Stomach (tissue), 8 donors: ENCODE measurements at regions not wholly inside any gene's neighbourhood (a gene's known extent, or its start where the extent isn't known, plus 50 kb on each side); places are given as distances from the start of the nearest gene placed in this dataset.
"Not testable (repeated sequence)": the region's sequence is repeated elsewhere in the genome, so short reads cannot be mapped to it uniquely, and the experiment has no call there.

ENCODE experiments used
- DNase-seq, 2 donors: peaks; one replicate each; pipeline versions ENCODE4 v3.0.0 to v3.0.0-alpha.2; 2013 to 2019
- H3K27ac ChIP-seq, 5 donors: fragments of 200-600 bp in 4 of 5; sonication (generic) in 4 of 5; one replicate each; pipeline ENCODE4 v1.5.1; 2013 to 2019; ENCODE audit warnings: mild to moderate bottlenecking in 1 of 5, moderate library complexity in 1 of 5
- H3K27me3 ChIP-seq, 3 donors: fragments of 200-600 bp; sonication (generic); one replicate each; pipeline ENCODE4 v1.5.1; 2017 to 2019; ENCODE audit warnings: mixed run types in 1 of 3
- H3K36me3 ChIP-seq, 4 donors: fragments of 200-600 bp; sonication (generic); 1 replicate in 3 of 4; 2 replicates in 1 of 4; pipeline ENCODE4 v1.5.1; 2016 to 2019
- H3K4me1 ChIP-seq, 4 donors: fragments of 200-600 bp; sonication (generic); one replicate each; pipeline ENCODE4 v1.5.1; 2016 to 2019
- H3K4me3 ChIP-seq, 4 donors: fragments of 200-600 bp; sonication (generic) in 3 of 4; one replicate each; pipeline ENCODE4 v1.5.1; 2016 to 2019; ENCODE audit warnings: mild to moderate bottlenecking in 1 of 4
- H3K9me3 ChIP-seq, 4 donors: fragments of 200-600 bp; sonication (generic); one replicate each; pipeline ENCODE4 v1.5.1; 2016 to 2019
- EP300 ChIP-seq: sonication (generic); formaldehyde crosslinking; IDR thresholded peaks from one replicate; pipeline ENCODE4 v1.6.1; 2017; ENCODE audit warnings: antibody characterized with exemption
- POLR2A ChIP-seq, 4 donors: fragments of 450-650 bp; IDR thresholded peaks; one replicate each; pipeline ENCODE4 v1.6.1; 2016; ENCODE audit warnings: antibody characterized with exemption in 4 of 4, control low read depth in 2 of 4, mild to moderate bottlenecking in 1 of 4, moderate library complexity in 1 of 4
- POLR2AphosphoS5 ChIP-seq, 3 donors: sonication (generic); formaldehyde crosslinking; IDR thresholded peaks; one replicate each; pipeline ENCODE4 v1.6.1; 2016; ENCODE audit warnings: antibody characterized with exemption in 3 of 3
- WGBS, 5 donors: extraction: QIAGEN DNeasy Blood & Tissue Kit in 3 of 5; methylation state at CpG; one replicate each; pipeline versions ENCODE4 v1.1.5 to v1.1.7; 2013 to 2018; 5-methylcytosine and 5-hydroxymethylcytosine counted together
- intact Hi-C: fragments of 100-400 bp; cut with DNase I; formaldehyde crosslinking; loops from one replicate; pipeline ENCODE4 v1.15.1; 2023; ENCODE audit warnings: low total_unique reads
- TF ChIP-seq, protein P1 (sequence below), 7 experiments: fragments of 450-650 bp in 4 of 7; fragments of 200-600 bp in 3 of 7; sonication (generic) in 3 of 7; IDR thresholded peaks; one replicate each; pipeline ENCODE4 v1.5.1; 2016 to 2019; ENCODE audit warnings: antibody characterized with exemption in 7 of 7, control low read depth in 2 of 7, mild to moderate bottlenecking in 1 of 7
- donor health status: healthy with polysubstance abuse.
- donor health status: Bipolar disorder and iron deficiency.
- donor health status: healthy.

DNA sequence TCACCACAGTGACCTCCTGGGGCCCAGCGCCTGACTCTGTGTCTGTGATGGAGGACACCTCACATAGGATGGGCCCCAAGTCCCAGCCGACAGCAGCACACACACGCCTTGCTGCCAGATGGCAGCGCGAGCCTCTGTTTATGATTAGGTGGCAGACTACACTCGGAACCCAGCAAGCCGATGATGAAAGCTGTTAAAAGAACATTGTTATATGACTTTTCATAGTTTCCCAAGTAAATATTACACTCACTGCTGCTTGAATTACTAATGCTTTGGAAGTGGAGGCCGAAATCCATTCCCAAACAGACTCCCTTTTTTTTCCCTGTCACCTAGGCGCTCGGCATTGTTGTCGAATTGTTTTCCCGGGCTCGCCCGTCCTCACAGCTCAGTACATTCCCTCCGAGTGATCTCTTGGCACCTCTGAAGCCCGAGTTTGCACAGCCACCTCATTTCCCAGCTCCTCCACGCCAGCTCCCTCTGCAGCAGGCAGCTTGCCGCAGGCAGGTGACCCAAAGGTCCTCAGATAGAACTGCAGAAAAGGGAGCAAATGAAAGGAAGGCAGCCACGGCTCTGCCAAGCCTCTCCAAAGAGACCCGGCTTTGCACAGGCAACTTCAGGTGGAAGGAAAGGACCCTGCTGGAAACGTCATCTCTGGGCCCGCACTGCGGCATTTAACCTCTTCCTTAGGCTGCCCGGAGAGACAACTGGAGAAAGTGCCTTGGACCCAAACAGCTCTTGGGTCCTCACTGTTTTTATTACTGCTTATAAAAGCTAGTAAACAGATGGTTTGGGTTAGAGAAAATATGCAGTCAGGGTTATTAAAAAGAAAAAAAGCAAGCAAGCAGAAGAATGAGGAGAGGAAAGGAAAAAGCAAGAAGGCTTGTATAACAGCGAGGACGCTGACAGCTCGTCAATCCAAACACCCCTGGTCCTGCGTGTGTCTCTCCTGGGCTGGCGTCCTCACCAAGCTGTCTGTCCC lies 72.2 kb upstream of the SLC25A33 start:
- Histone ChIP-seq H3K4me1 (peaks cover 0 to 14% (median 9%) of the 10 kb centered on the region in 4 donors), H3K27me3 (peaks cover 0 to 7% (median 0%) of the 10 kb centered on the region in 3 donors), H3K27ac (peak overlapping the region; percentile 48 to 74 (median 59)), H3K4me3 (peak overlapping the region in 1 of 4 donors; percentile 7), H3K9me3 (no peaks in the 10 kb centered on the region), H3K36me3 (no peaks in the 10 kb centered on the region)
- WGBS, 5 donors, result 38 to 54% (median 44%) methylated on average over 29 of the region's 29 CpGs
- DNase-seq, result peak; percentile 74 to 78
- intact Hi-C loops, result no loop called here
- peak in 1 of 3 donors; percentile 25 for TF ChIP-seq POLR2AphosphoS5 (IDR thresholded peaks at IDR 0.05)
- no peak for TF ChIP-seq EP300

DNA sequence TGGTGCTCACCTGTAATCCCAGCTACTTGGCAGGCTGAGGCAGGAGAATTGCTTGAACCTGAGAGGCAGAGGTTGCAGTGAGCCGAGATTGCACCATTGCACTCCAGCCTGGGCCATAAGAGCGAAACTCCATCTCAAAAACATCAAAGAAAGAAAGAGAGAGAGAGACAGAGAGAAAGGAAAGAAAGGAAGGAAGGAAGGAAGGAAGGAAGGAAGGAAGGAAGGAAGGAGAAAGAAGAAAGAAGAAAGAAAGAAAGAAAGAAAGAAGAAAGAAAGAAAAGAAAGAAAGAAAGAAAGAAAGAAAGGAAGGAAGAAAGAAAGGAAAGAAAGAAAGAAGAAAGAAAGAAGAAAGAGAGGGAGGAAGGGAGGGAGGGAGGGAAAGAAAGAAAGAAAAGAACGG lies 69.4 kb upstream of the SLC25A33 start:
- intact Hi-C loops, result not testable (repeated sequence)
- 89 to 96% (median 91%) methylated on average over 3 of the region's 3 CpGs for WGBS, 5 donors

DNA sequence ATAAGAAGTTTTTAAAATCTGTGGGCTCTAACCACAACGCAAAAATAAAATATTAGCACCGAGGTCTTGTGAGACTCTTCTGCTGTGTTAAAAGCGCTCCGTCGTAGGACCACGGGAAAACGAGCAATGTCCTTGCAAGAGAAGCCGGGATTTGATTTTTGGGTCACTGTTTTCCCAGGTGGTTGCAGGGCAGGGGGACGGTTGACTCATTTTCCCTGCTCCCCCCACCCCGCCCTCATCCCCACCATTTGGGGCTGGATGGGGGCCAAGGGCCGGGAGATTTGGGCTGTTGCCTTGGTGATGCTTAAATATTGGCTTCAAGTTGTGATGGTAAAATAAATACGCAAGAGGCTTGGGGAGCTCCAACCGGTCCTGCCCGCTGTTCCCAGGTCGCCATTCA lies 67.6 kb upstream of the SLC25A33 start:
- H3K36me3 ChIP-seq, result no peaks in the 10 kb centered on the region
- WGBS, 5 donors, result 42 to 59% (median 51%) methylated on average over 15 of the region's 15 CpGs
- peaks cover 0 to 14% (median 8%) of the 10 kb centered on the region in 4 donors for H3K4me1 ChIP-seq
- no peak overlapping the region for H3K27ac ChIP-seq
- no peak overlapping the region for H3K4me3 ChIP-seq
- TF ChIP-seq POLR2A (IDR thresholded peaks at IDR 0.05) (no peak), POLR2AphosphoS5 (IDR thresholded peaks at IDR 0.05) (no peak), EP300 (no peak)
- TF ChIP-seq, protein P1, sequence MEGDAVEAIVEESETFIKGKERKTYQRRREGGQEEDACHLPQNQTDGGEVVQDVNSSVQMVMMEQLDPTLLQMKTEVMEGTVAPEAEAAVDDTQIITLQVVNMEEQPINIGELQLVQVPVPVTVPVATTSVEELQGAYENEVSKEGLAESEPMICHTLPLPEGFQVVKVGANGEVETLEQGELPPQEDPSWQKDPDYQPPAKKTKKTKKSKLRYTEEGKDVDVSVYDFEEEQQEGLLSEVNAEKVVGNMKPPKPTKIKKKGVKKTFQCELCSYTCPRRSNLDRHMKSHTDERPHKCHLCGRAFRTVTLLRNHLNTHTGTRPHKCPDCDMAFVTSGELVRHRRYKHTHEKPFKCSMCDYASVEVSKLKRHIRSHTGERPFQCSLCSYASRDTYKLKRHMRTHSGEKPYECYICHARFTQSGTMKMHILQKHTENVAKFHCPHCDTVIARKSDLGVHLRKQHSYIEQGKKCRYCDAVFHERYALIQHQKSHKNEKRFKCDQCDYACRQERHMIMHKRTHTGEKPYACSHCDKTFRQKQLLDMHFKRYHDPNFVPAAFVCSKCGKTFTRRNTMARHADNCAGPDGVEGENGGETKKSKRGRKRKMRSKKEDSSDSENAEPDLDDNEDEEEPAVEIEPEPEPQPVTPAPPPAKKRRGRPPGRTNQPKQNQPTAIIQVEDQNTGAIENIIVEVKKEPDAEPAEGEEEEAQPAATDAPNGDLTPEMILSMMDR (IDR thresholded peaks at IDR 0.05), result no peak
- DNase-seq, result no peak
- intact Hi-C loops, result no loop called here
- no peaks in the 10 kb centered on the region for H3K9me3 ChIP-seq
- peaks cover 0 to 24% (median 0%) of the 10 kb centered on the region in 3 donors for H3K27me3 ChIP-seq

More for the DNA sequence above, 69.4 kb upstream of the SLC25A33 start:
- not testable (repeated sequence) for H3K27ac ChIP-seq, H3K36me3 ChIP-seq, H3K9me3 ChIP-seq, H3K4me3 ChIP-seq, DNase-seq
- peaks cover 0 to 14% (median 12%) of the 10 kb centered on the region in 4 donors for H3K4me1 ChIP-seq
- peaks cover 0 to 19% (median 0%) of the 10 kb centered on the region in 3 donors for H3K27me3 ChIP-seq

DNA sequence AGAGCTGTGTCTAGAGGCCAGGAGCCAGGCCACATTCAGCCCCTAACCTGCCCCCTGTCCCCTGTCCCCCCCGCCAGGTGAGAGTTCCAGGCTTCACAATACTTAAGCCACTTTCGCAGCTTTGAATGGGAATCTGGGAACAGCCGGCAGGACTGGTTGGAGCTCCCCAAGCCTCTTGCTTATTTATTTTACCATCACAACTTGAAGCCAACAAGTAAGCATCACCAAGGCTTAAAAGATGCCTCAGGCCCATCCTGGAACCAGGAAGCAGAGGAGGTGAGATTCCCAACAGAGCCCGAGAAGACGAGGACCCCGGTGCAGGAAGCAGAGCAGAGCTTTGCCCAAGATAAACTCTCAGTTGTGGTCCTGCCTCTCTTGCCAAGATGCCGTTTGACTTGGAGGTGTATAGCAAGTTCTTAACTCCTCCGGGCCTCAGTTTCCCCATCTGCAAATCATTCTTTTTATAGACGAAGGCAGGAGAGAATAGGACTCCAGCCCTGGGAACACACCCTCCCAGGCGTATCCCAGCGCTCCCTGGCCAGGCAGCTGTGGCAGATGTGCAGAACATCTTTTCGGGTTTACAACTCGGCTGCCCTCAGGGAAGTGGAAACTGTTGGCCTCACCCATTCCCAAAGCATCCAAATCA lies 66.8 kb upstream of the SLC25A33 start:
- intact Hi-C loops, result no loop called here
- TF ChIP-seq, protein P1 (IDR thresholded peaks at IDR 0.05), result no peak
- no peak for TF ChIP-seq EP300
- TF ChIP-seq POLR2A (IDR thresholded peaks at IDR 0.05), result no peak
- no peak for TF ChIP-seq POLR2AphosphoS5 (IDR thresholded peaks at IDR 0.05)
- 55 to 74% (median 59%) methylated on average over 13 of the region's 13 CpGs for WGBS, 5 donors
- no peaks in the 10 kb centered on the region for H3K9me3 ChIP-seq
- H3K27ac ChIP-seq, result peak overlapping the region in 3 of 5 donors; percentile 8 to 35 (median 27)
- peaks cover 0 to 8% (median under 1%) of the 10 kb centered on the region in 4 donors for H3K4me1 ChIP-seq
- no peak overlapping the region for H3K4me3 ChIP-seq
- H3K27me3 ChIP-seq, result peaks cover 0 to 24% (median 0%) of the 10 kb centered on the region in 3 donors
- DNase-seq, result no peak
- no peaks in the 10 kb centered on the region for H3K36me3 ChIP-seq

DNA sequence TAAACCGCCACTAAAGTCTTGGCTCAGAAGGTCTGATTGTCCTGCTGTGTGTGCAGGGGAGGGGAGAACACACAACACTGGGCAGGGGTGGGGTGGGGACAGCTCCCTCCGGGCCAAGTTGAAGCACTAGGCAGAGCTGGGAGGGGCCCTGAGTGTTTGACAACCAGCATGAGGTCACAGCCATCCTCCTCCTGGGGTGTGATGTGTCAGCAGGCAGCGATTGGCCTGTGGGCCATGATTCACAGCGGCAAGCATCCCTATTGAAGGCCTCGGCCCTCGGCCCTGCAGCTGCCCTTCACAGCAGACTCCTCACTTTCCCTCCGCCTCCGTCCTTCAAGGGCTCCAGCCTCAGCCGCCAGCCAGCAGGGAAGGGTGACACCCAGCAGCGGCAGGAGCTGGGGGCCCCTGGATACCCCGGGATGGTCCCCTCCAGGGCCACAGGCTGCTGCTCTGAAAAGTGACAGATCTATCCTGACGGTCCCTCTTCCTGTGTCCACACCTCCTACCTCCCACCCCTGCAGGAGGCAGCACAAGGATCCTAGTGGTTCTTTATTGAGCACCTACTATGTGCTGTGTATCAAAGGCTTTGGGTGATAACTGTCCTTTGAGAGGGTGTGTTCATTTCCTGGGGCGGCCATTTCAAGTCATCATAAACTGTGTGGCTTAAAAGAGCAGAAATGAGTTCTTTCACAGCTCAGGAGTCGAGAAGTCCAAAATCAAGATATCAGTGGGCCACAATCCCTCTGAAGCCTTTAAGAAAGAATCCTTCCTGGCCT lies 66.0 kb upstream of the SLC25A33 start:
- TF ChIP-seq, protein P1 (IDR thresholded peaks at IDR 0.05), result no peak
- TF ChIP-seq POLR2A (IDR thresholded peaks at IDR 0.05), result no peak
- no peak for TF ChIP-seq EP300
- no peak for TF ChIP-seq POLR2AphosphoS5 (IDR thresholded peaks at IDR 0.05)
- H3K9me3 ChIP-seq, result no peaks in the 10 kb centered on the region
- WGBS, 5 donors, result 42 to 61% (median 45%) methylated on average over 9 to 14 of the region's 14 CpGs
- DNase-seq, result peak; percentile 46 to 80
- H3K27me3 ChIP-seq, result peaks cover 0 to 24% (median 0%) of the 10 kb centered on the region in 3 donors
- no peak overlapping the region for H3K4me3 ChIP-seq
- intact Hi-C loops, result no loop called here
- H3K36me3 ChIP-seq, result no peaks in the 10 kb centered on the region
- H3K4me1 ChIP-seq, result peaks cover 0 to 6% (median 0%) of the 10 kb centered on the region in 4 donors
- peak overlapping the region in 3 of 5 donors; percentile 8 to 35 (median 27) for H3K27ac ChIP-seq
